Spleen (tissue), 11 donors: ENCODE measurements at regions not wholly inside any gene's neighbourhood (a gene's known extent, or its start where the extent isn't known, plus 50 kb on each side); places are given as distances from the start of the nearest gene placed in this dataset.

ENCODE experiments used
- DNase-seq: peaks from one replicate; pipeline ENCODE4 v3.0.0-alpha.2; 2020
- H3K27ac ChIP-seq, 8 donors: fragments of 200-600 bp; sonication (generic) in 7 of 8; 1 replicate in 4 of 8; 2 replicates in 4 of 8; pipeline versions ENCODE4 v1.5.0 to v1.8.0; 2016 to 2021; ENCODE audit warnings: inconsistent platforms in 4 of 8, mild to moderate bottlenecking in 4 of 8, moderate library complexity in 1 of 8
- H3K27me3 ChIP-seq, 7 donors: fragments of 200-600 bp; sonication (generic) in 6 of 7; replicated peaks in 1 of 7; 1 replicate in 4 of 7; 2 replicates in 3 of 7; pipeline versions ENCODE4 v1.5.0 to v1.8.0; 2016 to 2021; ENCODE audit warnings: inconsistent platforms in 3 of 7, mild to moderate bottlenecking in 1 of 7
- H3K36me3 ChIP-seq, 6 donors: fragments of 200-600 bp; sonication (generic) in 5 of 6; 1 replicate in 4 of 6; 2 replicates in 2 of 6; pipeline versions ENCODE4 v1.5.0 to v1.8.0; 2016 to 2021; ENCODE audit warnings: inconsistent platforms in 2 of 6
- H3K4me1 ChIP-seq, 6 donors: fragments of 200-600 bp; sonication (generic) in 5 of 6; 1 replicate in 3 of 6; 2 replicates in 3 of 6; pipeline versions ENCODE4 v1.5.0 to v1.8.0; 2016 to 2021; ENCODE audit warnings: inconsistent platforms in 3 of 6
- H3K4me3 ChIP-seq, 8 donors: fragments of 200-600 bp; sonication (generic) in 7 of 8; 1 replicate in 4 of 8; 2 replicates in 4 of 8; pipeline versions ENCODE4 v1.5.0 to v1.8.0; 2016 to 2021; ENCODE audit warnings: inconsistent platforms in 4 of 8, mild to moderate bottlenecking in 4 of 8, moderate library complexity in 2 of 8
- H3K9me3 ChIP-seq, 8 donors: fragments of 200-600 bp; sonication (generic) in 7 of 8; 1 replicate in 4 of 8; 2 replicates in 4 of 8; pipeline versions ENCODE4 v1.5.0 to v1.8.0; 2016 to 2021; ENCODE audit warnings: inconsistent platforms in 4 of 8
- POLR2A ChIP-seq, 3 donors: fragments of 450-650 bp; IDR thresholded peaks; one replicate each; pipeline ENCODE4 v1.5.1; 2017; ENCODE audit warnings: antibody characterized with exemption in 3 of 3, mild to moderate bottlenecking in 1 of 3
- POLR2AphosphoS5 ChIP-seq, 3 donors: sonication (generic); formaldehyde crosslinking; IDR thresholded peaks; one replicate each; pipeline ENCODE4 v1.5.1; 2017; ENCODE audit warnings: antibody characterized with exemption in 3 of 3
- WGBS, 5 donors: extraction: QIAGEN DNeasy Blood & Tissue Kit in 3 of 5; methylation state at CpG; one replicate each; pipeline versions ENCODE4 v1.1.5 to v1.1.7; 2013 to 2018; 5-methylcytosine and 5-hydroxymethylcytosine counted together
- intact Hi-C: fragments of 100-400 bp; cut with DNase I; formaldehyde crosslinking; loops from one replicate; pipeline ENCODE4 v1.15.0; 2023; ENCODE audit warnings: low total_unique reads
- TF ChIP-seq, protein P1 (sequence below), 11 experiments: fragments of 200-600 bp in 7 of 11; fragments of 450-650 bp in 4 of 11; sonication (generic) in 4 of 11; IDR thresholded peaks in 8 of 11; conservative IDR thresholded peaks in 3 of 11; 1 replicate in 7 of 11; 2 replicates in 4 of 11; pipeline versions ENCODE4 v1.4.0 to v1.8.0; 2016 to 2021; ENCODE audit warnings: antibody characterized with exemption in 11 of 11, inconsistent platforms in 4 of 11, mild to moderate bottlenecking in 1 of 11
- donor health status: healthy with polysubstance abuse.
- donor health status: DM: no; HTN: no; CAD: no; lungs with moderate emphysema.
- donor health status: DM: no; HTN: no; CAD: no.
- donor health status: Bipolar disorder and iron deficiency.
- donor health status: healthy.
- donor health status: DM: no; HTN: no; CAD: no.
- donor health status: DM: yes; HTN: yes; CAD: no.

DNA sequence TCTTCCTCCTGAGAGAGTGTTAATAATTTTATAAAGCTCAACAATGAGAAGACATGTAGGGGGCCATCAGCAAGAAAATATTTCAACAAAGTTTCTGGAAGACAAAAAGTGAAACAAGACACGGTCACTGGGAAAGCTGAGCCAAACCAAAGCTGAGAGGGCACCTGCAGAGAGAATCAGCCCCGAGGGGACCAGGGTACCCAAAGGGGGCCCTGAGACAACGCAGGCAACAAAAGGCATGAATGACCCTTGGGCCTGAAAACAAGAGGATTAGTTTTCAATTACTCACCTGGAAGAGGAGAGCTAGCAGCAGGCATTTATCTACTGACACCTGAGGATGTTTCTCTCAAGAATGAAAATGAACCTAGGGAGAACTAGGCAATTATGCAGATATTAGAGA lies 461.2 kb upstream of the MGMT start:
- H3K4me1 ChIP-seq = no peaks in the 10 kb centered on the region
- DNase-seq = no peak
- no peak overlapping the region for H3K4me3 ChIP-seq
- intact Hi-C loops = no loop called here
- H3K36me3 ChIP-seq = no peaks in the 10 kb centered on the region
- H3K9me3 ChIP-seq = peaks cover 0 to 11% (median 8%) of the 10 kb centered on the region in 8 donors
- H3K27me3 ChIP-seq = no peaks in the 10 kb centered on the region
- WGBS, 5 donors = 41 to 85% (median 75%) methylated on average over 3 of the region's 3 CpGs
- TF ChIP-seq POLR2A (IDR thresholded peaks at IDR 0.05) (no peak), POLR2AphosphoS5 (IDR thresholded peaks at IDR 0.05) (no peak)
- TF ChIP-seq, protein P1, sequence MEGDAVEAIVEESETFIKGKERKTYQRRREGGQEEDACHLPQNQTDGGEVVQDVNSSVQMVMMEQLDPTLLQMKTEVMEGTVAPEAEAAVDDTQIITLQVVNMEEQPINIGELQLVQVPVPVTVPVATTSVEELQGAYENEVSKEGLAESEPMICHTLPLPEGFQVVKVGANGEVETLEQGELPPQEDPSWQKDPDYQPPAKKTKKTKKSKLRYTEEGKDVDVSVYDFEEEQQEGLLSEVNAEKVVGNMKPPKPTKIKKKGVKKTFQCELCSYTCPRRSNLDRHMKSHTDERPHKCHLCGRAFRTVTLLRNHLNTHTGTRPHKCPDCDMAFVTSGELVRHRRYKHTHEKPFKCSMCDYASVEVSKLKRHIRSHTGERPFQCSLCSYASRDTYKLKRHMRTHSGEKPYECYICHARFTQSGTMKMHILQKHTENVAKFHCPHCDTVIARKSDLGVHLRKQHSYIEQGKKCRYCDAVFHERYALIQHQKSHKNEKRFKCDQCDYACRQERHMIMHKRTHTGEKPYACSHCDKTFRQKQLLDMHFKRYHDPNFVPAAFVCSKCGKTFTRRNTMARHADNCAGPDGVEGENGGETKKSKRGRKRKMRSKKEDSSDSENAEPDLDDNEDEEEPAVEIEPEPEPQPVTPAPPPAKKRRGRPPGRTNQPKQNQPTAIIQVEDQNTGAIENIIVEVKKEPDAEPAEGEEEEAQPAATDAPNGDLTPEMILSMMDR (IDR thresholded peaks at IDR 0.05 in 8 of 11, conservative IDR thresholded peaks at IDR 0.05 in 3 of 11) = no peak
- no peak overlapping the region for H3K27ac ChIP-seq

DNA sequence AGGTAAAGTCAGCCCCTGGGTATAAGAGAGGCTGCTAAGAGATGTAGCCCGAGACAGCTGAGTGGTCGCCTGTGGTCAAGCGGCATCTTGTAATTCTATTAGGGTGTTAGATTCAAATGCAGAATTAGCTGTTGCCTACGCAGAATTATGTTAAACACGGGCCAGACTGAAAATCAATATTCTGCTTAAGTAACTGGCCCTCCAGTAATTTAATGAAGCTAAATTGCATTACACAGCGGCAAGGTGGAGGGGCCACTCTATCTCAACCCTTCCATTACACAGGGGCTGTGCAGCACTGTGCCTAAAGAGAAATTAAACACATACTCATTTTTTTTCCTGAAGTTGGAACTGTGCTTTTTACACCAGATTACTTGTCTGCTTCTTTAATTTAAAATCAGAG lies 448.5 kb upstream of the MGMT start:
- no peak for DNase-seq
- 85 to 95% (median 92%) methylated on average over 6 of the region's 6 CpGs for WGBS, 5 donors

DNA sequence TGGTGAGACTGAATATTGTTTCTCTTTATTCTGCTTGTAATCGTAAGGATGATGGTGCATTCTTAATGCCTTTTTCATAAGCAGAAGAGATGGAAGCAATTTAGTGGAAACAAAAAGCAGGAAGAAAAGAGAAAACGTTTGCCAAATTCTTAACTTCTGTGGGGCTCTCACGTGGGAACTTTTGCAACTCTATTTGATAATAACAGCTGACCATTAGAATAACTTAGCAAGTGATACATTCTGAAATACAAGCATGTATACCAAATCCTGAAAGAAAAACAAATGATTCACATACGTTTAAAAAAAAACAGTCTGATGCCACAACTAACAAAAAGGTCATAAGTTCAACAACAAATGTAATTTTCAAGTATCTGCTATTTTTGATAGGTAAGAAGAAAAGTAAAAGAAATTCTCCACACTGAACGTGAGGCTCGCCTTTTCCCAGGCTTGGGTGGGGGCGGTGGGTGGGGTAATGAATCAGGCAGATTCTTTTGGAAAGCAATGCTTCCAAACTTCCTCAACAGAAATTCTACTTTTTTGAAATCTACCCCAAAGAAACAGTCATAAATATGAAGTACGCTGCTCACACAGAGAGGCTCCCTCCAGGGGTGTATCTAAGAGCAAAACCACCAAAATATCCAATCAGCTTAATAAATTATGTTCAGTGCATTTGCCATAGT lies 446.2 kb upstream of the MGMT start:
- H3K27ac ChIP-seq = no peak overlapping the region
- 73 to 81% (median 75%) methylated on average over 8 of the region's 8 CpGs for WGBS, 5 donors

More for the DNA sequence above, 448.5 kb upstream of the MGMT start:
- intact Hi-C loops = no loop called here
- H3K9me3 ChIP-seq = peaks cover 0 to 5% (median 0%) of the 10 kb centered on the region in 8 donors
- TF ChIP-seq, protein P1 (IDR thresholded peaks at IDR 0.05 in 8 of 11, conservative IDR thresholded peaks at IDR 0.05 in 3 of 11) = no peak
- TF ChIP-seq POLR2AphosphoS5 (IDR thresholded peaks at IDR 0.05) = no peak
- no peak for TF ChIP-seq POLR2A (IDR thresholded peaks at IDR 0.05)
- H3K27ac ChIP-seq = no peak overlapping the region
- H3K36me3 ChIP-seq = no peaks in the 10 kb centered on the region
- H3K27me3 ChIP-seq = peaks cover 0 to 5% (median 0%) of the 10 kb centered on the region in 7 donors
- no peak overlapping the region for H3K4me3 ChIP-seq
- no peaks in the 10 kb centered on the region for H3K4me1 ChIP-seq

More for the DNA sequence above, 446.2 kb upstream of the MGMT start:
- intact Hi-C loops = no loop called here
- Histone ChIP-seq H3K36me3 (no peaks in the 10 kb centered on the region), H3K4me3 (no peak overlapping the region), H3K4me1 (no peaks in the 10 kb centered on the region), H3K9me3 (no peaks in the 10 kb centered on the region), H3K27me3 (peaks cover 0 to 16% (median 0%) of the 10 kb centered on the region in 7 donors)
- TF ChIP-seq, protein P1 (IDR thresholded peaks at IDR 0.05 in 8 of 11, conservative IDR thresholded peaks at IDR 0.05 in 3 of 11) = no peak
- TF ChIP-seq POLR2AphosphoS5 (IDR thresholded peaks at IDR 0.05) (no peak), POLR2A (IDR thresholded peaks at IDR 0.05) (no peak)
- no peak for DNase-seq
